ENCODE measurements at regions not wholly inside any gene's neighbourhood (a gene's known extent, or its start where the extent isn't known, plus 50 kb on each side); places are given as distances from the start of the nearest gene placed in this dataset.

GRCh38 chr9:32278991-32279390, 105.5 kb upstream of the ACO1 start:
- intact Hi-C loops (cut with DNase I): no loop called here
- DNase-seq: no peak
- Histone ChIP-seq H3K36me3 (no peaks in the 10 kb centered on the region), H3K27ac (no peak overlapping the region), H3K4me1 (no peaks in the 10 kb centered on the region), H3K9me3 (peaks cover 0 to 7% (median 0%) of the 10 kb centered on the region in 11 donors), H3K4me3 (no peak overlapping the region), H3K27me3 (no peaks in the 10 kb centered on the region)
- no peak for TF ChIP-seq CTCF (IDR thresholded peaks at IDR 0.05)
- no peak for ATAC-seq

- TF ChIP-seq CTCF (IDR thresholded peaks at IDR 0.05): no peak
- ATAC-seq (no peak), DNase-seq (no peak)
- H3K36me3 ChIP-seq: no peaks in the 10 kb centered on the region
- H3K4me3 ChIP-seq: no peak overlapping the region
- H3K27me3 ChIP-seq: no peaks in the 10 kb centered on the region
- H3K4me1 ChIP-seq: no peaks in the 10 kb centered on the region
- no peaks in the 10 kb centered on the region for H3K9me3 ChIP-seq
- no peak overlapping the region for H3K27ac ChIP-seq
- intact Hi-C loops (cut with DNase I): loop anchor here in 1 of 10 donors (10.0 kb wide), 1 partner anchor 85 kb away; no protein-coding TSS in a partner anchor
- WGBS, 2 donors: 82 to 87% methylated on average over 3 of the region's 3 CpGs
Observed at GRCh38 chr9:32289756-32290155, 94.7 kb upstream of the ACO1 start.

- TF ChIP-seq CTCF (IDR thresholded peaks at IDR 0.05): no peak
- H3K27ac ChIP-seq: no peak overlapping the region
- no peaks in the 10 kb centered on the region for H3K9me3 ChIP-seq
- no peak for DNase-seq
- H3K36me3 ChIP-seq: no peaks in the 10 kb centered on the region
- 78 to 85% methylated on average over 3 of the region's 3 CpGs for WGBS, 2 donors
- no peaks in the 10 kb centered on the region for H3K27me3 ChIP-seq
- intact Hi-C loops (cut with DNase I): no loop called here
- ATAC-seq: no peak
- no peak overlapping the region for H3K4me3 ChIP-seq
- H3K4me1 ChIP-seq: no peaks in the 10 kb centered on the region
Observed at GRCh38 chr9:32291370-32291769, 93.1 kb upstream of the ACO1 start.

- Histone ChIP-seq H3K36me3 (no peaks in the 10 kb centered on the region), H3K9me3 (no peaks in the 10 kb centered on the region), H3K4me1 (no peaks in the 10 kb centered on the region), H3K27me3 (no peaks in the 10 kb centered on the region), H3K27ac (no peak overlapping the region), H3K4me3 (no peak overlapping the region)
- 76 to 89% methylated on average over 2 of the region's 2 CpGs for WGBS, 2 donors
- intact Hi-C loops (cut with DNase I): no loop called here
- no peak for TF ChIP-seq CTCF (IDR thresholded peaks at IDR 0.05)
- no peak for DNase-seq
- ATAC-seq: no peak
Observed at GRCh38 chr9:32292611-32293010, 91.8 kb upstream of the ACO1 start.

GRCh38 chr9:32293091-32293490, 91.4 kb upstream of the ACO1 start:
- H3K9me3 ChIP-seq: no peaks in the 10 kb centered on the region
- no peak for DNase-seq
- no peak for ATAC-seq
- TF ChIP-seq CTCF (IDR thresholded peaks at IDR 0.05): no peak
- H3K27ac ChIP-seq: no peak overlapping the region
- H3K36me3 ChIP-seq: no peaks in the 10 kb centered on the region
- H3K4me1 ChIP-seq: no peaks in the 10 kb centered on the region
- intact Hi-C loops (cut with DNase I): no loop called here
- H3K27me3 ChIP-seq: no peaks in the 10 kb centered on the region
- H3K4me3 ChIP-seq: no peak overlapping the region
- 66 to 69% methylated on average over 1 of the region's 1 CpG for WGBS, 2 donors
